ENCODE measurements at regions not wholly inside any gene's neighbourhood (a gene's known extent, or its start where the extent isn't known, plus 50 kb on each side); places are given as distances from the start of the nearest gene placed in this dataset.

DNA sequence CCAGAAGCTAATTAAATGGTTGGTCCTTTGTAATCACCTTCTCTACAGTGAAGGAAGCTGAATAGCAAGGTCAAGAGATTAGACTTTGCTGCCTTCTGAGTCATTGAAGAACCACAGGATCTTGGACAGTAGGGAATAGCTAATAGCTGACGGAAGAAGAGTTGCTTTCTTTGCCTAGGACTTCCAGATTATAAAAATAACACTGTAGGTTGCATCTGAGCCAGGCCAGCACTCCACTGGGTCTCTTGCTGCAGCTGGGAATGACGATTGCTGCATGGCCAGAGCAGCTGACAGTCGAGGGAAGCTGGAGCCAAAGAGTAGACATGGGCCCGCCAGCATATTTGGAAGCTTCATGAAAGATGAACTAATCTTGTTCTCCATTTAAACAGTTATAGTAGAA lies 81.5 kb upstream of the KCNMB2 start:
- DNase-seq: no peak

DNA sequence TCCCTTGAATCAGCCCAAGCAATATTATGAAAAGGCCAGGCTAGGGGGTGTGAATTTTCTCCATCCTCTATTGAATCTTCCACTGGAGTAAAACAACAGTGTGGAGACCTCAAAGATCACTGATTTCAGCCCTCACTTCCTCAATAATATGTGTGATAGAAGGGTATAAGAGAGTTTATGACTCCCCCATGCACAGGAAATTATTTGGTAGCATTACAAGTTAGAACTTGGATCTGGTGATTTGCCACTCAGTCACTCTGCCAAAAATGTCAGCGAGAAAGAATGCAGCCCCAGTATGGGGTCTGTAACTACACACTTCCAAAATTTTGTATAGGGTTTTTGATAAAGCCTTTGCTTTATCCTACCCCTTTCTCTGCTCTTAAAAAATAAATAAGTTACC lies 81.0 kb upstream of the KCNMB2 start:
- no peak for DNase-seq

DNA sequence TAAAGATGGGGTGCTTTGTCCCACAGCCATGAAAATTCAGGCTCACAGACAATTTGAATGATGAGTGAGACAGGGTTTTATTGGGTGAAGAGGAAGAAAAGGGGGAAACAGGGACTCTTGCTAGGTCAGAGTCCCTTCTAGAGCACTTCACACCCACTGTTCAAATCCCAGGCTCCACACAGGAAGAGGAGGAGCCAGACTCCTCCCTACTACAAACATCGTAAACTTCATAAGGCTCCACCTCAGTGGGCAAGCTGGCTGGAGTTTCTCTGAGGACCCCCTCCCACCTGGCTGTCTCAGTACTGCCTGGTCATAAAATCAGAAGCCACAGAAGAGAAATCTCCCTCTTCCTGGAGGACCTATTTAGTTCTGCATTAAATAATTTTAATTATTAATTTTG lies 80.3 kb upstream of the KCNMB2 start:
- no peak for DNase-seq

DNA sequence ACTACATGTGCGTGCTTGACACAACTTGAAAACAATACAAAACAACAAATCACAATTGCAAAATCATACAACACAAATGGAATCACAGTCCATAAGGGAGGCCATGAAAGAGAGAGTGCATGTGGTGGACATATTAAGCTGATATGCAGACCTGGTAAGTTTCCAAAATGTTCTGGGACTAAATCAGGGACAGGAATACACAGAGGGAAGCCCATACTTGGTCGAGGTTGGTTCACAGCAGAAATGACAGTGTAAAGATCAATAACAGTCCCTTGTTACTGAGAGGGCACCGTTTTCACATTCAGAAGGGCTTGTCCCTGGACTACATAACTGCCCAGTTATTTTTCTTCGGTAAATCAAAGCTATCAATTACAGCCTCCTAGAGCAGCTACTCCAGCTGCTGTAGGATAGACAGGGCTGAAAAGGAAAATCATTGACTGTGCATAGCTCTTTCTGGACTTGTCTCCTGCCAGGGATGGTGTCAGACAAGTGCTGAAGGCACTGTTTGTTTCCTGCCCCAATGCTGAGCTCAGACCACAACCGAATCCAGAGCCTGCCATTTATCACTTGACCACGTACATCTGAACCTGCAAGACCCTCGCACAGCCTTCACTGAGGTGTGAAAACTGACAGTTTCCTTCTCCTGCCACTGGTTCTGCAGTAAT lies 79.5 kb upstream of the KCNMB2 start:
- no peak for DNase-seq

DNA sequence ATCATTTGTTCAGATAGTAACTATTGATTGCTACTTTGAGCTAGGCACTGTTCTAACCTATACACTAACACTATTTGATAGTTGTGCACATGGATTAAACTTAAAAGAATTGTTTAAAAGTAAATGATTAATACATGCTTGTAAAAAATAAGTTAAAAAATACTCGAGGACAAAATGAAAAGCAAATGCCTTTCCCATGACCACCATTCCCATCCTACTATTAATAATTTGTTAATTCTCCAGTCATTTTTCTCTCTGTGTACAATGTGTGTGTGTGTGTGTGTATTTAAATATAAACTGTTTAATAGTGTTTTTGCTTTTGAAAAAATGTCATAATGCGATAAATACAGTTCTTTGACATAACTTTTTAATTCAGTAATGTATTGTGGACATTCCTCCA lies 78.7 kb upstream of the KCNMB2 start:
- DNase-seq: no peak

DNA sequence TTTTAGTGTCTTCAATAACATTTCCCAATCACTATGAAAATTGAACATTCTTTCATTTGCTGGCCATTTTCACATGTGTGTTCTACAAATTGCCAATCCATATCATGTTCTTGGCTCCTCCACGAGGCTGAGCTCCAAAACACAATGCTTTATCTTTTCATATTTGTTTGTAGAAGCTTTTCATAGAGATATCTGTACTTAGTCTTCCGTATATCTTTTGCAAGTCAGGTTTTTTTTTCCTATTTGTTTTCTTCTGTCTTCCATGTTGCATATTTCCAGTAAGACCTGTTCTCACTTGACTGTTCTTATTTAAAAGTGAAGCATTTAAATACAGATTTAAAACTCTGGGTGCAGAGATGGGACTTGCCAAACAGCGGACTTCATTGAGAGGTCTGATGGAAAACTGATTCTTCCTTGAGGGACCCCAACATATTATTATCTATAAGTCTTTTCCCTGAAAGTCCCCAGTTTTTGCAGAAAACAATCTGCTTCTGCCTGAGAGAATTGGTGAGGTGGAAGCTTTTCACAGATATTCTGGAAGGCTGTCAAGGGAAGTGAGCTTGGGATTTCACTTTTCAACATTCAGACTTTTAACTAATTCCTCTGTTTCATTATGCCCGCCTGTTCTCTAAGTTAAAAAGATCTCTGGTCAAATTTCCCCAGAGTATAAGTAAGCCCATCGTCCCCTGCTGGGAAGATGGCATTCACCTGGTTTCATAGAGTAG lies 77.8 kb upstream of the KCNMB2 start:
- no peak for DNase-seq

DNA sequence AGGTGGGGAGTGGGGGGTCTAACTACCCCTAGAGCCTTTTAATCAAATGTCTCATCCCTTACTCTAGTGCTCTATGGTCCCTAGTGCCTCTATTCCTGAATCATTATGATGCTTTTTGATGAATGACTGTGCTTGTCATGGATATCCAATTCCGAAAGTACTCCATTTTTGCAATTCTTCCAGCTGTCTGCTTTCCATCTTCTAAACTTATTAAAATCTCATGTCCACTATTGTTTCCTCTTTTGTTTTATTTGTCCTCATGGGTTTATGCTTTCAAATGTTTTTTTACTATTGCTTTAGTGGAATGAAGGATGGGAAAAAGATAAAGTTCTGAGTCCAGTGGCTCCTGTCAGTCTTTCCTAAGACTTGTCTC lies 77.2 kb upstream of the KCNMB2 start:
- no peak for DNase-seq

DNA sequence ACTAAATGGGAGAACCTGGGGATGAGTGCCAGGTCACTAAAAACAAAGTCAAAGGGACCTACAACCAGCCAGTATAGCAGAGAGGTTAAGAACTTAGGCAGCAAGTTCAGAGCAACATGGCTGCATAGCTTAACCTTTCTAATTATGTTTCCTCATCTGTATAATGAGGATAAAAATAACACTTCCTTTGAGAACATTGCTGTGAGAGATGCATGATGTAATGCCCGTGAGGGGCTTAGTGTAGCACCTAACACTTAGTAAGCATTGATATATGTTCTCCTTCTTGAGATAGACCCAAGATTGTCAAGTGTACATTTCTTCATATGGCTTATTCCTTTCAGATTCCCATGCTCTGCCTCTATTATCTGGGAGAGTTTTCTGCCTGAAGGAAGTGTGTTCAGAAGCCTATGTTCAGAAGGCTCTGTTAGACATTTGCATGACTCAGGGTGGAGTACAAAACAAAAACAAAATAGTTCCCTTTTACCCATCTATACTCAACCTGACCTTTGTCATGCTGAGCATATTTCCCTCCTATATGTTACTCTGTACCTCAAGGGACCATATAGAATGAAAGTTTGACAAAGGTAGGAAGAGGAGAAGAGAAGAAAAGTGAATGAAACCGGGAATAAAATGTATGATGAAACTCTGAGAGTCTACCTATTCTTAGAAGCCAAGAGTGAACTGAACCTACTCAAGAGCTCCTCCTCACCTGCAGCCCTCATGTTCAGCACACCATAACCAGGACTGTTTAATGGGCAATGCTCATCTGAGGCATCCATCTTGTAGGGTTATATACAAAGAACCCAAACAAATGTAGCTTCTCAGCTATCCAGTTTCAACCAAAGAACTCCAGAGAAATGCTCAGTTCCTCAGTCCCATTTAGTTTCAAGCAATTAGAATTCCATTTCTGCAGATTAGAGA lies 70.7 kb upstream of the KCNMB2 start:
- DNase-seq: no peak

DNA sequence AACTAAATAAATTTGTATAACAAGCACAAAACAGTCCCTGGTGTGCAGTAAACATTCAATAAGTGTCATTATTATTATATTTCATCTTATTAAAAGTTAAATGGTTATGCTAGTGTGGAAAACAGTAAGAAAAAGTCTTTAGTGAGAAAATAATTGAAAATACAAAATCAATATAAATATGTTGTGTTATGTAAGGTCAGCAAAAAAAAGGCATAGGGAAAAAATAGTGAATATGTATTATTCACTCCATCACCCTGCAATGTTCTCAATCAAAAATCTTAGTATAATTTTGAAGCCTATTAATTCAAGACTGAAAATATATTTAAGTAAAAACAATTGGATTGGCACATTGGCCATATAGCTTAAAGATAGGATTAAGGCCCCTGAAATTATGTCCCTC lies 63.3 kb upstream of the KCNMB2 start:
- no peak for DNase-seq

DNA sequence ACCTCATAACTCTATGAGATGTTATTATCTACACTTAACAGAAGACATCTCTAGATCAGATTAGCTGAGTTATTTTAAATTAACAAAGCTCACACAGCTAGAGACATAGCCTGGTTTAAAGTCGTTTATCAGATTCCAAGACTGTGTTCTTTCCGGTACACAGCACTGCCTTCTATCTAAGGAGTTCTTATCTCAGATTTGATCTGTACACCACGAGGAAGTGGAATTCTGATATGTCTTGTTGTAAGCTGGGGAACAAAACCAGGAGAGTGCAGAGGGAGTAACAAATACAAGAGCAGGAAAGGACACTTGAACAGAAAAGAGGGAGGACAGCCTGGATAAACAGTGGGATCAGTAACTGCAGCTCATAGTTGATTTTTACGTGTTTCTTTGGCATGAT lies 61.7 kb upstream of the KCNMB2 start:
- no peak for DNase-seq

DNA sequence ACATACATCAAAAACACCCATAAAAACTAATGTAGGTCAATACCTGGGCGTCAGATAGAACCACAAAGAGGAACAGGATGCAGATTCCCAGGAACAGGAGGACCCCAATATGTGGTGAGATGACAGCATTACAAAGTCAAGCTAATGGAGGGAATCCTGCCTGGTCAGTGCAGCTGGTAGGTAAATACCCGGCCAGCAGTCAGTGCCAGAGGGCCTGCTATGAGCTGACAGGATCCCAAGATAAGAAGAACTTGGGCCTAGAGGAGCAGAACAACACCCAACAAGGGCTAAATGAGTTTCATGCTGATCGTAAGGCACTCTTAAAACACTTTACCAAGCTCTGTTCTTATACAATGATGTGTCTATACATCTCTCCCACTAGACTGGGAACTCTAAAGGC lies 61.2 kb upstream of the KCNMB2 start:
- DNase-seq: no peak

DNA sequence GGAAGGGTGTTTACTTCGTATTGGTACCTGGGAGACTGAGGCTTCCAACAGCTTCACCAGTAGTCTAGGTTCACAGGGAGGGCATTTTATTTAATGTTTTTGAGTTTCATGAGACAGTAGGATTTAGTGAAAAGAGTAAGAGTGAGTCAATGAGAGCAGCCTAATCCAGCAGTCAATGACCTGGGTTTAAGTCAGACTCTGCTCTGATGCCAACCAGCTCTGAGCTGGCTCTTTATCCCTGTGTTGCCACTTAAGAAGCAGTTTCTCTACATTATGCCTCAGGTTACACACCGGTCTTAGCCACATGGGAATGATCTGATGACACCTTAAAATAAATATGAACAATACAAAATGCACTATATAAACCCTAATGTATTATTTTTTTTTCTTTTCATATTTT lies 59.4 kb upstream of the KCNMB2 start:
- DNase-seq: no peak

DNA sequence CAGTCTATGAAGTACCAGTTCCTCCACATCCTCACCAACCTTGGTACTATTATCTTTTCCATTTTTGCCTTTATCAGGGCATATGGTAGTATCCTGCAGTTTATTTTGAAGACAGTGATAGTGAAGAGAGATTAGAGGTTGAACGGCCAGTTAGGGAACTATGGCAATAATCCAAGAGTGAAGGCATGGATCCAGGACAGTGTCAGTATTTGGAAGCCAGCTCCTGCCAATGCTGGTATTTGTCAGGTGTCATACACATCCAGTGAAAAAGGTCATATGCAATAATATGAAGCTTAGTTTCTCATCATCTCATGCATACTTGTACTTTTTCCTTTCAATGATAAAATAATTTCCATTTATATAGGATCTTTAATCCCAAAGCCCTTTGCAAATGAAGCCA lies 56.8 kb upstream of the KCNMB2 start:
- DNase-seq: no peak

DNA sequence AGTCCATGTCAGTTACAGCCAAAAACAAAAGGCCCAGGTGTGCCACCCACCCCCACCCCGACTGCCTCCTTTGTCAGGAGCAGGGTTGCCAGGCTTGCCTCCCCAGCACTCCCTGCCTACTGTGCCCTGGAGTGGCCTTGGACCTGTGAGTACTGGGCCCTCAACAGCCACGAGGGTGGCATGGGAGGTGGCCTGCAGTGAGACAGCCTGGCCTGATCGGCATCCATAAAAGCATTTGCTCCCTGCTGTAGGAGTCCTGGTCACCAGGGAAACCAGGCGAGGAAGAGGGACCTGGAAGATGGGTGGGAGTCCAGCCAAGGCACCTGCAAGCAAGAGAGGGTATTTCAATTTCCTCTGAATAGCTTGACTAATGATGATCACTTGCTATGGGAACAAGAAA lies 56.4 kb upstream of the KCNMB2 start:
- no peak for DNase-seq

DNA sequence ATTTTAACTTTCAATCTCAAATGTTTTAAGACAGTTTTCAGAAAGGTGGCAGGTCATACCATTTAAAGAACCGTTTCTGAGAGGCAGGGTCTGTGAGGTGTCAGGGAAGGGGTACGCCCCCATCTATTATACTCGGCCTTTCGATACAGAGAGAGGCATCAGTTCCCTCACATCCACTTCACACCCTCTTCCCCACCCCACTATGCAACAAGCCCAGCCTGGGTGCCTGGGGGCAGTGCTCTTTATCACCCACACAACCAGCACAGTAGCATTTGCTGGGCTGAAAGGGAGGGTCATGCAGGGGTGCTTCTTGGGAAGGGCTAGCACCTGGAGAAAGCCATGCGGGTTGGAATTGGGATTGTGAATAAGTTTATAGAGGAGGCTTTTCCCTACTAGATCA lies 56.0 kb upstream of the KCNMB2 start:
- no peak for DNase-seq

DNA sequence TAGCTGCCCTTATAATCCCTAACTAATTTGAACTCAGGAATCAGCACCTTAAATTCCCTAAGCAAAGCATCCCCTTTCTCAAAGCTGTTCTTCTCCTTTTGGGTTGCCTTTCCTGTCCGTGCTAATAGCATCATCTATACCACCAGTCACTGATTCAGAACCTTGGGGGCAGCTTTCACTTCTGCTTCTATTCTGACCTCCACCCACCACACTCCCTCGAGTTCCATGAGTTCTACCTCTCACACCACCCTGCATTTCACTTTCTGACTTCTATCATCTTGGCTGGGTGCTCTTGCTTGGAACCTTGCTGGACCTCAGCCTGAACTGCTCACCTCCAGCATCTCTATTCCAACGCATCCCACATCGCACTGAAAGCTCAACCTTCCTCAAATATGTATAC lies 55.4 kb upstream of the KCNMB2 start:
- no peak for DNase-seq

DNA sequence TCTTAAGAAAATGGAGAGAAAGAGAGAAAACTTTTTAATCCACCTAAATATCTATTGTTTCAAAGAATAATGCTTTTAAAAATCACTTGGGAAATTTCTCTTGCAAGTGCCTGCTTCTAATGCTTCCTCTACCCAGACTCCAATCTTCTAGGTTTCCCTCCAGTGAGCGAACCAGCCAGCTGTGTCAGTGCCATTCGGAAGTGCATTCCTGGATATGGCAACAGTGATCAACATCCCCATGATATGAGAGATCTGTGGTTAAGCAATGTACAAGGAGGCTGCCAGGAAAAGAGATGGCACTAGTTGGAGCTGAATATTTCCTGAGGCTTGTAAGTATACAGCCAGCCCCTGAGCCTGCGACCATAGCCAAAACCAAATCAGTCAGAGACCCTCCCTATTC lies 53.3 kb upstream of the KCNMB2 start:
- no peak for DNase-seq

DNA sequence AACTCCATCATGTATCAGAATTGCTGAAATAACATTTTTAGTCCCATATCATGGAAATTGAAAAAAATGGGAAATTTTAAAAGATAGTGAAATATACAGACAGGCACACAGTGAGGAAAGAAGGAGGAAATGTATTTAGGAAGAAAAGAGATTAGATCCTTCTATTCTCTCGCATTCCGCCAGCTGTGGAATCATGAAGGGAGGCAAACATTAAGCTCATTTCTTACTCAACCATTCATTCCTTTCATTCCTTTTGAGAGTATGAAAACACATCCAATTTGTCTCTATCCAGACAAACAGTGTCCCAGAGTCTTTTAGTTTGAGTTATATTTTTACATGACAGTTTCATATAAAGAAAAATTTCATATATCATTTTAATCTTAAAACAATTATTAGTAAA lies 52.5 kb upstream of the KCNMB2 start:
- no peak for DNase-seq

DNA sequence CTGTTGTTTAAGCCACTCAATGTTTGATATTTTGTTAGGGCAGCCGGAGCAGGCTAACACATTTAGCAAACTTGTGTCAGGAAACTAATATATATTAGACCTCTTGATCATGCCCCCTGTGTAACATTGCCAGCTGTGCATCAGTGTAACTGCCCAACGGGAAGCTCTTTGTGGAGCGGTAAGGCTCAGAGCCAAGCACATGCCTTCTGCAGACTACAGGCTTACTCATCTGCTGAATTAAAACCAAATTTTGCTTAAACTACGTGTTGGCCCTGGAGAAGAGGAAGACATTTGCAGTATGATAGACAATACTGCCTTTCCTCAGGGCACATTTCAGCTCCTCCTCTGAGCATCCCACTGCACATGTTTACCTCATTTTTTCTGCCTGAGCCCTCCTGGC lies 50.5 kb upstream of the KCNMB2 start:
- DNase-seq: no peak

Data from SIG-M5 (cell line).